ENCODE measurements at regions not wholly inside any gene's neighbourhood (a gene's known extent, or its start where the extent isn't known, plus 50 kb on each side); places are given as distances from the start of the nearest gene placed in this dataset.

- TF ChIP-seq CTCF (IDR thresholded peaks at IDR 0.05) (no peak), PREB (CRISPR knock-in tag; IDR thresholded peaks at IDR 0.05; ENCODE audit: borderline replicate concordance) (no peak), RELA (CRISPR knock-in tag; IDR thresholded peaks at IDR 0.05; ENCODE audit: borderline replicate concordance) (no peak), HMGXB4 (CRISPR knock-in tag; IDR thresholded peaks at IDR 0.05) (no peak), CREB1 (CRISPR knock-in tag; IDR thresholded peaks at IDR 0.05) (no peak), ZNF232 (CRISPR knock-in tag; IDR thresholded peaks at IDR 0.05) (no peak), SP1 (CRISPR knock-in tag; conservative IDR thresholded peaks at IDR 0.05) (no peak)
- TF ChIP-seq, protein P1, sequence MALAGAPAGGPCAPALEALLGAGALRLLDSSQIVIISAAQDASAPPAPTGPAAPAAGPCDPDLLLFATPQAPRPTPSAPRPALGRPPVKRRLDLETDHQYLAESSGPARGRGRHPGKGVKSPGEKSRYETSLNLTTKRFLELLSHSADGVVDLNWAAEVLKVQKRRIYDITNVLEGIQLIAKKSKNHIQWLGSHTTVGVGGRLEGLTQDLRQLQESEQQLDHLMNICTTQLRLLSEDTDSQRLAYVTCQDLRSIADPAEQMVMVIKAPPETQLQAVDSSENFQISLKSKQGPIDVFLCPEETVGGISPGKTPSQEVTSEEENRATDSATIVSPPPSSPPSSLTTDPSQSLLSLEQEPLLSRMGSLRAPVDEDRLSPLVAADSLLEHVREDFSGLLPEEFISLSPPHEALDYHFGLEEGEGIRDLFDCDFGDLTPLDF (CRISPR knock-in tag; IDR thresholded peaks at IDR 0.05): no peak
- TF ChIP-seq, protein P2, sequence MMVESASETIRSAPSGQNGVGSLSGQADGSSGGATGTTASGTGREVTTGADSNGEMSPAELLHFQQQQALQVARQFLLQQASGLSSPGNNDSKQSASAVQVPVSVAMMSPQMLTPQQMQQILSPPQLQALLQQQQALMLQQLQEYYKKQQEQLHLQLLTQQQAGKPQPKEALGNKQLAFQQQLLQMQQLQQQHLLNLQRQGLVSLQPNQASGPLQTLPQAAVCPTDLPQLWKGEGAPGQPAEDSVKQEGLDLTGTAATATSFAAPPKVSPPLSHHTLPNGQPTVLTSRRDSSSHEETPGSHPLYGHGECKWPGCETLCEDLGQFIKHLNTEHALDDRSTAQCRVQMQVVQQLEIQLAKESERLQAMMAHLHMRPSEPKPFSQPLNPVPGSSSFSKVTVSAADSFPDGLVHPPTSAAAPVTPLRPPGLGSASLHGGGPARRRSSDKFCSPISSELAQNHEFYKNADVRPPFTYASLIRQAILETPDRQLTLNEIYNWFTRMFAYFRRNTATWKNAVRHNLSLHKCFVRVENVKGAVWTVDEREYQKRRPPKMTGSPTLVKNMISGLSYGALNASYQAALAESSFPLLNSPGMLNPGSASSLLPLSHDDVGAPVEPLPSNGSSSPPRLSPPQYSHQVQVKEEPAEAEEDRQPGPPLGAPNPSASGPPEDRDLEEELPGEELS (CRISPR knock-in tag; IDR thresholded peaks at IDR 0.05): no peak
- TF ChIP-seq, protein P3, sequence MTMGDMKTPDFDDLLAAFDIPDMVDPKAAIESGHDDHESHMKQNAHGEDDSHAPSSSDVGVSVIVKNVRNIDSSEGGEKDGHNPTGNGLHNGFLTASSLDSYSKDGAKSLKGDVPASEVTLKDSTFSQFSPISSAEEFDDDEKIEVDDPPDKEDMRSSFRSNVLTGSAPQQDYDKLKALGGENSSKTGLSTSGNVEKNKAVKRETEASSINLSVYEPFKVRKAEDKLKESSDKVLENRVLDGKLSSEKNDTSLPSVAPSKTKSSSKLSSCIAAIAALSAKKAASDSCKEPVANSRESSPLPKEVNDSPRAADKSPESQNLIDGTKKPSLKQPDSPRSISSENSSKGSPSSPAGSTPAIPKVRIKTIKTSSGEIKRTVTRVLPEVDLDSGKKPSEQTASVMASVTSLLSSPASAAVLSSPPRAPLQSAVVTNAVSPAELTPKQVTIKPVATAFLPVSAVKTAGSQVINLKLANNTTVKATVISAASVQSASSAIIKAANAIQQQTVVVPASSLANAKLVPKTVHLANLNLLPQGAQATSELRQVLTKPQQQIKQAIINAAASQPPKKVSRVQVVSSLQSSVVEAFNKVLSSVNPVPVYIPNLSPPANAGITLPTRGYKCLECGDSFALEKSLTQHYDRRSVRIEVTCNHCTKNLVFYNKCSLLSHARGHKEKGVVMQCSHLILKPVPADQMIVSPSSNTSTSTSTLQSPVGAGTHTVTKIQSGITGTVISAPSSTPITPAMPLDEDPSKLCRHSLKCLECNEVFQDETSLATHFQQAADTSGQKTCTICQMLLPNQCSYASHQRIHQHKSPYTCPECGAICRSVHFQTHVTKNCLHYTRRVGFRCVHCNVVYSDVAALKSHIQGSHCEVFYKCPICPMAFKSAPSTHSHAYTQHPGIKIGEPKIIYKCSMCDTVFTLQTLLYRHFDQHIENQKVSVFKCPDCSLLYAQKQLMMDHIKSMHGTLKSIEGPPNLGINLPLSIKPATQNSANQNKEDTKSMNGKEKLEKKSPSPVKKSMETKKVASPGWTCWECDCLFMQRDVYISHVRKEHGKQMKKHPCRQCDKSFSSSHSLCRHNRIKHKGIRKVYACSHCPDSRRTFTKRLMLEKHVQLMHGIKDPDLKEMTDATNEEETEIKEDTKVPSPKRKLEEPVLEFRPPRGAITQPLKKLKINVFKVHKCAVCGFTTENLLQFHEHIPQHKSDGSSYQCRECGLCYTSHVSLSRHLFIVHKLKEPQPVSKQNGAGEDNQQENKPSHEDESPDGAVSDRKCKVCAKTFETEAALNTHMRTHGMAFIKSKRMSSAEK (CRISPR knock-in tag; IDR thresholded peaks at IDR 0.05; ENCODE audit: borderline replicate concordance): no peak
Measured at GRCh38 chr13:79799059-79799867, 318.3 kb downstream of the NDFIP2 start.
